ENCODE measurements at regions not wholly inside any gene's neighbourhood (a gene's known extent, or its start where the extent isn't known, plus 50 kb on each side); places are given as distances from the start of the nearest gene placed in this dataset.
"Not testable (repeated sequence)": the region's sequence is repeated elsewhere in the genome, so short reads cannot be mapped to it uniquely, and the experiment has no call there.

DNA sequence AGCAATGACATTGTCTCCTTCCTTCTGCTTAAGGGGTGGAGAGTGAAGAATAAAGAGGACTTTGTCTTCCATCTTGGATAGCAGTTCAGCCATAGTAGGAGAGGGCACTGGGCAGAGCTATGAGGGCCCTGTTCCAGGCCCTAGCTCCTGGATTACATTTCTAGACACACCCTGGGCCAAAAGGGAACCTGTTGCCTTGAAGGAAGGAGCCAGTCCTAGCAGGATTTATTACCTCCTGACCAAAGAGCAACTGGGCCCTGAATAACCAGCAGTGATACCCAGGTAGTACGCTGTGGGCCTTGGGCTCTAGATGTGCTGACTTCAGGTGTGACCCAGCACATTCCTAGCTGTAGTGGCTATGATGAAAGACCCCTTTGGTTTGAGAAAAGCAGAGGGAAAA, 95.8 kb downstream of the RMI1 start:
- Histone ChIP-seq H3K4me3 (replicated peaks in 1 of 2; ENCODE audit: low read depth in 1 of 2, low read length in 2 of 2) (no peak overlapping the region), H3K36me3 (ENCODE audit: control insufficient read depth in 1 of 2, insufficient read depth in 2 of 2, low read length in 2 of 2) (no peaks in the 10 kb centered on the region), H3K9me2 (ENCODE audit: insufficient read depth) (no peaks in the 10 kb centered on the region), H3K4me2 (ENCODE audit: low read length) (no peak overlapping the region), H4K20me1 (ENCODE audit: insufficient read depth) (no peaks in the 10 kb centered on the region), H3K9ac (ENCODE audit: low read length) (no peak overlapping the region), H3K4me1 (ENCODE audit: control insufficient read depth in 1 of 2, insufficient read depth in 2 of 2, low read length in 2 of 2) (no peaks in the 10 kb centered on the region), H3K79me2 (ENCODE audit: insufficient read depth, low read length) (no peaks in the 10 kb centered on the region), H2AFZ (ENCODE audit: low read depth, low read length, poor library complexity, severe bottlenecking) (no peak overlapping the region), H3K9me3 (ENCODE audit: control insufficient read depth in 1 of 2, insufficient read depth in 1 of 2, low read depth in 1 of 2, low read length in 2 of 2) (no peaks in the 10 kb centered on the region), H3K27ac (ENCODE audit: low read depth, low read length) (no peak overlapping the region), H3K27me3 (ENCODE audit: insufficient read depth, low read length) (no peaks in the 10 kb centered on the region)
- ChIA-PET CTCF (no interaction called here), RAD21 (ENCODE audit: low non-redundant PET in 1 of 2, low total read pairs in 2 of 2, uncharacterized antibody in 2 of 2, unreplicated experiment in 2 of 2) (no interaction called here), POLR2A (no interaction called here)
- no TSS peak for BruUV-seq (replicated peaks)
- intact Hi-C loops (cut with micrococcal nuclease): no loop called here
- DNase-seq (ENCODE audit: low read depth, low spot score) (no peak), ATAC-seq (no peak)
- no peak for TF ChIP-seq EZH2phosphoT487 (IDR thresholded peaks at IDR 0.05; ENCODE audit: borderline replicate concordance)
- TF ChIP-seq, protein P1, sequence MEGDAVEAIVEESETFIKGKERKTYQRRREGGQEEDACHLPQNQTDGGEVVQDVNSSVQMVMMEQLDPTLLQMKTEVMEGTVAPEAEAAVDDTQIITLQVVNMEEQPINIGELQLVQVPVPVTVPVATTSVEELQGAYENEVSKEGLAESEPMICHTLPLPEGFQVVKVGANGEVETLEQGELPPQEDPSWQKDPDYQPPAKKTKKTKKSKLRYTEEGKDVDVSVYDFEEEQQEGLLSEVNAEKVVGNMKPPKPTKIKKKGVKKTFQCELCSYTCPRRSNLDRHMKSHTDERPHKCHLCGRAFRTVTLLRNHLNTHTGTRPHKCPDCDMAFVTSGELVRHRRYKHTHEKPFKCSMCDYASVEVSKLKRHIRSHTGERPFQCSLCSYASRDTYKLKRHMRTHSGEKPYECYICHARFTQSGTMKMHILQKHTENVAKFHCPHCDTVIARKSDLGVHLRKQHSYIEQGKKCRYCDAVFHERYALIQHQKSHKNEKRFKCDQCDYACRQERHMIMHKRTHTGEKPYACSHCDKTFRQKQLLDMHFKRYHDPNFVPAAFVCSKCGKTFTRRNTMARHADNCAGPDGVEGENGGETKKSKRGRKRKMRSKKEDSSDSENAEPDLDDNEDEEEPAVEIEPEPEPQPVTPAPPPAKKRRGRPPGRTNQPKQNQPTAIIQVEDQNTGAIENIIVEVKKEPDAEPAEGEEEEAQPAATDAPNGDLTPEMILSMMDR (IDR thresholded peaks at IDR 0.05 in 2 of 3, conservative IDR thresholded peaks at IDR 0.05 in 1 of 3; ENCODE audit: borderline replicate concordance in 1 of 3, insufficient read depth in 1 of 3, low read depth in 2 of 3, low read length in 2 of 3): no peak
- TF ChIP-seq FOSL1 (IDR thresholded peaks at IDR 0.05; ENCODE audit: low read depth): no peak
- TF ChIP-seq, protein P2, sequence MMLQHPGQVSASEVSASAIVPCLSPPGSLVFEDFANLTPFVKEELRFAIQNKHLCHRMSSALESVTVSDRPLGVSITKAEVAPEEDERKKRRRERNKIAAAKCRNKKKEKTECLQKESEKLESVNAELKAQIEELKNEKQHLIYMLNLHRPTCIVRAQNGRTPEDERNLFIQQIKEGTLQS (IDR thresholded peaks at IDR 0.05): no peak
- TF ChIP-seq TCF7L2 (IDR thresholded peaks at IDR 0.05; ENCODE audit: borderline replicate concordance, extremely low read depth, insufficient read depth, insufficient read length): no peak
- TF ChIP-seq YY1 (IDR thresholded peaks at IDR 0.05; ENCODE audit: extremely low read depth, insufficient replicate concordance, low read depth, low read length): no peak
- no peak for TF ChIP-seq JUND (IDR thresholded peaks at IDR 0.05)
- TF ChIP-seq POLR2A (IDR thresholded peaks at IDR 0.05; ENCODE audit: borderline replicate concordance, extremely low read depth, insufficient read depth, insufficient read length): no peak
- TF ChIP-seq EZH2 (IDR thresholded peaks at IDR 0.05): no peak
- TF ChIP-seq POLR2AphosphoS5 (IDR thresholded peaks at IDR 0.05; ENCODE audit: low read depth, low read length): no peak
- no peak for TF ChIP-seq RAD21 (IDR thresholded peaks at IDR 0.05; ENCODE audit: low read depth)
- TF ChIP-seq, protein P3, sequence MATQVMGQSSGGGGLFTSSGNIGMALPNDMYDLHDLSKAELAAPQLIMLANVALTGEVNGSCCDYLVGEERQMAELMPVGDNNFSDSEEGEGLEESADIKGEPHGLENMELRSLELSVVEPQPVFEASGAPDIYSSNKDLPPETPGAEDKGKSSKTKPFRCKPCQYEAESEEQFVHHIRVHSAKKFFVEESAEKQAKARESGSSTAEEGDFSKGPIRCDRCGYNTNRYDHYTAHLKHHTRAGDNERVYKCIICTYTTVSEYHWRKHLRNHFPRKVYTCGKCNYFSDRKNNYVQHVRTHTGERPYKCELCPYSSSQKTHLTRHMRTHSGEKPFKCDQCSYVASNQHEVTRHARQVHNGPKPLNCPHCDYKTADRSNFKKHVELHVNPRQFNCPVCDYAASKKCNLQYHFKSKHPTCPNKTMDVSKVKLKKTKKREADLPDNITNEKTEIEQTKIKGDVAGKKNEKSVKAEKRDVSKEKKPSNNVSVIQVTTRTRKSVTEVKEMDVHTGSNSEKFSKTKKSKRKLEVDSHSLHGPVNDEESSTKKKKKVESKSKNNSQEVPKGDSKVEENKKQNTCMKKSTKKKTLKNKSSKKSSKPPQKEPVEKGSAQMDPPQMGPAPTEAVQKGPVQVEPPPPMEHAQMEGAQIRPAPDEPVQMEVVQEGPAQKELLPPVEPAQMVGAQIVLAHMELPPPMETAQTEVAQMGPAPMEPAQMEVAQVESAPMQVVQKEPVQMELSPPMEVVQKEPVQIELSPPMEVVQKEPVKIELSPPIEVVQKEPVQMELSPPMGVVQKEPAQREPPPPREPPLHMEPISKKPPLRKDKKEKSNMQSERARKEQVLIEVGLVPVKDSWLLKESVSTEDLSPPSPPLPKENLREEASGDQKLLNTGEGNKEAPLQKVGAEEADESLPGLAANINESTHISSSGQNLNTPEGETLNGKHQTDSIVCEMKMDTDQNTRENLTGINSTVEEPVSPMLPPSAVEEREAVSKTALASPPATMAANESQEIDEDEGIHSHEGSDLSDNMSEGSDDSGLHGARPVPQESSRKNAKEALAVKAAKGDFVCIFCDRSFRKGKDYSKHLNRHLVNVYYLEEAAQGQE (IDR thresholded peaks at IDR 0.05; ENCODE audit: low read depth): no peak
- no peak for TF ChIP-seq SP1 (IDR thresholded peaks at IDR 0.05; ENCODE audit: low read depth)
- no peak for TF ChIP-seq ELF1 (IDR thresholded peaks at IDR 0.05; ENCODE audit: borderline replicate concordance, low read depth)
- TF ChIP-seq CEBPB (IDR thresholded peaks at IDR 0.05; ENCODE audit: low read depth): no peak
- TF ChIP-seq, protein P4, sequence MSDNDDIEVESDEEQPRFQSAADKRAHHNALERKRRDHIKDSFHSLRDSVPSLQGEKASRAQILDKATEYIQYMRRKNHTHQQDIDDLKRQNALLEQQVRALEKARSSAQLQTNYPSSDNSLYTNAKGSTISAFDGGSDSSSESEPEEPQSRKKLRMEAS (IDR thresholded peaks at IDR 0.05): no peak
- no peak for TF ChIP-seq ZNF274 (IDR thresholded peaks at IDR 0.05; ENCODE audit: low read depth, low read length)

DNA sequence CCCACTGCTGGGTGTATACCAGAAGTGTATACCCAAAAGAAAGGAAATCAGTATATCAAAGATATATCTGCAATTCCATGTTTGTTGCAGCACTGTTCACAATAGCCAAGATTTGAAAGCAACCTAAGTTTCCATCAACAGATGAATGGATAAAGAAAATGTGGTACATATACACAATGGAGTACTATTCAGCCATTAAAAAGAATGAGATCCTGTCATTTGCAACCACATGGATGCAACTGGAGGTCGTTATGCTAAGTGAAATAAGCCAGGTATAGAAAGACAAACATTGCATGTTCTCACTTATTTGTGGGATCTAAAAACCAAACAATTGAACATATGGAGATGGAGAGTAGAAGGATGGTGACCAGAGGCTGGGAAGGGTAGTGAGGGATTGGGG, 97.2 kb downstream of the RMI1 start:
- H3K79me2 ChIP-seq (ENCODE audit: insufficient read depth, low read length); H3K9ac ChIP-seq (ENCODE audit: low read length); H3K27me3 ChIP-seq (ENCODE audit: insufficient read depth, low read length); intact Hi-C loops (cut with micrococcal nuclease); CTCF ChIA-PET; DNase-seq (ENCODE audit: low read depth, low spot score); ATAC-seq; H3K27ac ChIP-seq (ENCODE audit: low read depth, low read length); H3K4me3 ChIP-seq (replicated peaks in 1 of 2; ENCODE audit: low read depth in 1 of 2, low read length in 2 of 2); H4K20me1 ChIP-seq (ENCODE audit: insufficient read depth); H3K4me1 ChIP-seq (ENCODE audit: control insufficient read depth in 1 of 2, insufficient read depth in 2 of 2, low read length in 2 of 2); H2AFZ ChIP-seq (ENCODE audit: low read depth, low read length, poor library complexity, severe bottlenecking); H3K9me3 ChIP-seq (ENCODE audit: control insufficient read depth in 1 of 2, insufficient read depth in 1 of 2, low read depth in 1 of 2, low read length in 2 of 2); POLR2A ChIA-PET; RAD21 ChIA-PET (ENCODE audit: low non-redundant PET in 1 of 2, low total read pairs in 2 of 2, uncharacterized antibody in 2 of 2, unreplicated experiment in 2 of 2); H3K9me2 ChIP-seq (ENCODE audit: insufficient read depth); H3K4me2 ChIP-seq (ENCODE audit: low read length); BruUV-seq (replicated peaks); H3K36me3 ChIP-seq (ENCODE audit: control insufficient read depth in 1 of 2, insufficient read depth in 2 of 2, low read length in 2 of 2): not testable (repeated sequence)

Measured in HCT116 (cell line).